Limb (tissue), 2 donors: ENCODE measurements at regions not wholly inside any gene's neighbourhood (a gene's known extent, or its start where the extent isn't known, plus 50 kb on each side); places are given as distances from the start of the nearest gene placed in this dataset.

Experiments
- DNase-seq, 2 donors: peaks; one replicate each; pipeline ENCODE4 v3.0.0-alpha.2; 2016; ENCODE audit errors: extremely low spot score in 2 of 2

GRCh38 chr7:153190452-153190851 lies 430.9 kb downstream of the ACTR3B start:
- DNase-seq: no peak

GRCh38 chr7:153190986-153191385 lies 431.4 kb downstream of the ACTR3B start:
- no peak for DNase-seq

DNA sequence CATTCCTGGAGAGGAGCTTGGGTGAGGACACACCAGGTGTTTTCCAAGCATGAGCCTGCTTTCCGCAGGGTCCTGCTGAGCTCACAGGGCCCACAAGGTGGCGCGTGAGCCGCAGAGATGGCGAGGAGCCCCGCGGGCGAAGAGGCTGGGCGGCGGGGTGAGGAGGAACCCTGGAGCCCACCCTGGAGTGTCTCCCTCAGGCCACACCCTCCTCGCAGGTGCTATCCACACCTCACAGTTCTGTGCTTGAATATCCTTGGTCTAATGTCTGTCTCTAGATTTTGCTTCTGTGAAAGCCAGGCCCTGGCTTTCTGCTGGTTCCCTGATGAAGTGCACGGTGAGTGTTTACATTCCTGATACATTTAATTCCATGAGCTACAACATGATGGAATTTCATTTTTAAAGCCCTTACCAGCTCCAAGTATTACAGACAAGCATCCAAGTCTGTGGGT lies 433.6 kb downstream of the ACTR3B start:
- peak; percentile 14 to 74 for DNase-seq

GRCh38 chr7:153217032-153217431 lies 457.5 kb downstream of the ACTR3B start:
- no peak for DNase-seq

DNA sequence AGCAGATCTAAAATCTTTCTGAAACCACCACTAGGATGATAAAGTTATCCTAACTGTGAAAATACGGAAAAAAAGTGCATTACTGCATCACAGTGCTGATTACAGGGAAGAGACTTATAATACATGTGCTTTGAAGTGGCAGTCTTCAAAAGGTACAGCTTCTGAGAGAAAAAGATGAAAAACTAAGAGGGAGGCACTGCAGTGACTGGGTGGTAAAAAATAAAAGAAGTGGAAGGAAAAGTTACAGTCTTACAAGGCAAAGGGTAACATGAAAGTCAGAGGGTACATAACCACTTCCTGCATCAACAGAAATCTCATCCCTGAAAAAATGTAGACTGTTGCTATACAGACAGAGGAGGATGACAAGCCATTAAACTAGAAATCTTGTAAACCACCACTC lies 465.3 kb downstream of the ACTR3B start:
- no peak for DNase-seq

- DNase-seq: peak in 1 of 2 donors; percentile 19
Measured at GRCh38 chr7:153245136-153245535, 485.6 kb downstream of the ACTR3B start.

GRCh38 chr7:153245809-153246208 lies 486.3 kb downstream of the ACTR3B start:
- peak; percentile 27 to 47 for DNase-seq

- DNase-seq: no peak
Measured at GRCh38 chr7:153247926-153248325, 488.4 kb downstream of the ACTR3B start.

DNA sequence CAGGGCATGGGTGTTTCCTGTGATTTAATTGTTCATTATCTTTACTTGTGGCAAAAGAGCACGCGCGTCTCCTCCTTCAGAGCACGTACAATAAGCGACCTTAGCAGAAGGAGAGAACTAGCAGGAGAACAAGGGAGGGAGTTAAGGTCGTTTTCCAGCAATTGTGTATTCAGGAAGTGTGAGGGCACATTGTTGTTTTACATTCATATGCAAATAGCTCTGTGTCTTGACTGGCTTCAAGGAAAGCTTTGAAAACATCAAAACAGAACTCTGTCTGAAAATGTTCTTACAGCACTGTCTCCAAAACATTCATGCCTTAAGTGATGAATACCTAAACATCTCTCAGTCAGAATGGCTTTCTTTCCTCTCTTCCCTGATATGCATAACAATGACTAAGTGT lies 499.1 kb downstream of the ACTR3B start:
- DNase-seq: no peak

- DNase-seq: no peak
Measured at GRCh38 chr7:153276394-153276793, 516.8 kb downstream of the ACTR3B start.

DNA sequence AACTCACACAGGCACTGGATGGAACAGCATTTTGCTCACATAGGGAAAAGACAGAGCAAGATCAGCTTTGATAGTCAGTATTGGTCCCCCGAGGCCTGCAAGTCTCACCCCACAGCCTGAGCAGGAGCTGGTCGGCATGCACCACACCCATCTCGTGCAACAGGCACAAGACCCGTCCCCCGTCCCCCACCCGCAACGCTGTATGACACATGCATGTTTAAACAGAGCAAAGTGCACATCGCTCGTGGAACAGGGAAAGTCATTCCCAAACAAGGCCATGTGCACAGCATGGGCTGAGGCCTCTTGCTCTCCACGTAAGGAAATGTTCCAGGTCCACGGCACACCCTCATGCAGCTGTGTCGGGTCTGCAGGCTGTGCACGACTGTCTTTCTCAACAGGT lies 527.2 kb downstream of the ACTR3B start:
- no peak for DNase-seq

DNA sequence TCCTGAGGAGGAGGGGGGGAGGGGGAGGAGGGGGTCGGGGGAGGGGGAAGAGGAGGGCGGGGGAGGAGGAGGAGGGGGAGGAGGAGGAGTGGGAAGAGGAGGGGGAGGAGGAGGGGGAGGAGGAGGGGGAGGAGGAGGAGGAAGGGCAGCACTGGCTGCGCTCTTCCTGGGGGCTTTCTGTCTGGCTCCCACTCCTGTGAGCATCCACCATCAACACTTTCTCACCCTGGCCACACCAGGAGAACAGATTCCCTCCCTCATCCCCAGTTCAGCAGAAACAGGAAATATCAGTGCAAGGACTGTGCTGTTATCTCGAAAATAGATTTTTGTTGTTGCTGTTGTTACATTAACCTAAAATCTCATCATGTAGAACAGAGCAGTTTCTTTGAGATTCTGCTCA lies 530.5 kb downstream of the ACTR3B start:
- no peak for DNase-seq

- DNase-seq: no peak
Measured at GRCh38 chr7:153297141-153297540, 537.6 kb downstream of the ACTR3B start.

DNA sequence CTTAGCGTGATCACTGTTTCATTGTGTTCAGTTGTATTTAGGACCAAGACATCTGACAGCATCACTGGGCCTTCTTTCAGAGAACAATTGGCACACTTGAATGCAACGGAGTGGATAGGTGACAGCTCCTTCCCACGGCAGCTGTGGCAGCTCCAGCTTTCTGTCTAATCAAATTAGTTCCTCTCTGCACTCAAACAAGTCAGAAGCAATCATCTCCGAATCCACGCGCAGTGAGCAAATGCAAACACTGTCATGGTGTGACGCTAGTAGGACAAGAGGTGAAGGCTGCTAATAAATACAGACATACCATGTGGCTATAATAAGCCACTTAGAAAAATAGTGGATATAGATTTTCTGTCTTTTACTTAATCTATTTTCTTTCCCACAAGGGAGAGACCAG lies 542.4 kb downstream of the ACTR3B start:
- DNase-seq: no peak

DNA sequence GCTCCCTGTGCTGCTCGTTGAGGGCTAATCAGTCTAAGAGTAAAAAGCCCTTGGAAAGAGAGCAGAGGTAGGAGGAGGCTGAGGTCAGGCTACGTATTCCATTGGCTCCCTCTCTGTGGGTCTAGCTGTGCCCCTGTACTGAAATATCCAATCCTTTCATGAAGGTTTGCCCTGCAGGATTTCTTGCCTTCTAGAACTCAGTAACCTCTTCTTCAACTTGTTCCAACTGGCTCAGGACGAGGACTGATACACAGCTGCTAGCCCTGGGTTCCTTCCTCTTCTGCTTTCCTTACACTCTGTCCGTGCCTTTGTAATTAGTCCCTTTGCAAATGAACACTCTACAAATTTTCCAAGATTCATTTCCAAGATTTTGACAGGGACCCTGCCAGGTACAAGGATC lies 560.5 kb downstream of the ACTR3B start:
- no peak for DNase-seq

- no peak for DNase-seq
Measured at GRCh38 chr7:153320681-153321080, 561.1 kb downstream of the ACTR3B start.

DNA sequence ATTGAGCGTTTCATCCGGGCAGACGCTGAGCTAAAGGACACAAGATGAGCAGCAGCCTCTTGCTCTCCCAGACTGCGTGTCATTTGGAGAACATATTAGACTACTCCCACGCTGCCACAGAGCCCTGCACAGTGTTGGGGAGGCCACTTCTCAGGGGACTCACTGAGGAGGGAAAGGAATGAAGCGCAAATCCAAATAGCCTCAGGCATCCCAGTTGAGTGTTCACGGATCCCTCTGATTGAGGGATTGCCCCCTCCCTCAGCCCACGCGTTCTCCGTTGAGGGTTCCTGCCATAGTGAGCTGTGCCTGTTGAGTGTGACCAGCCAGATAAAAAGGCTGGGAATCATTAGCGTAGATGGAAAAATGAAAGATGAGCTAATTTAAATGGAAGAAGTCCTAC lies 563.4 kb downstream of the ACTR3B start:
- no peak for DNase-seq

GRCh38 chr7:153324094-153324493 lies 564.5 kb downstream of the ACTR3B start:
- no peak for DNase-seq

DNA sequence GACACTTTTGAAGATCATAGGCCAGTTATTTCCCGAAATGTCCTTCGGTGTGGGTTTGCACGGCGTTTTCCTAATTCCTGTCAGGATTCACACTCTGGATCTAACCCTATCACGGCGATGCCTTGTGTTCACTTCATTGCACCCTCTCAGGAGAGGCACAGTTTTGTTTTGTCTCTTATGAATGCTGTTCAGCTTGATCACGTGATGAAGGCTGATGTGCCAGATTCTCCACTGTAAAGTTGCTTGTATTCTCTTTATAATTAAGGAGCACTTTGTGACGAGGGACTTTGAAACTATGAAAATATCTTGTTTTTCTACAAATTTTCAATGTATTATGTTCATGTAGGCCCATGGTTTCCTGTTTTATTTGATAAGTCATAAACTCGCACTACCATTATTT lies 568.1 kb downstream of the ACTR3B start:
- no peak for DNase-seq

GRCh38 chr7:153331427-153331826 lies 571.9 kb downstream of the ACTR3B start:
- DNase-seq: no peak

DNA sequence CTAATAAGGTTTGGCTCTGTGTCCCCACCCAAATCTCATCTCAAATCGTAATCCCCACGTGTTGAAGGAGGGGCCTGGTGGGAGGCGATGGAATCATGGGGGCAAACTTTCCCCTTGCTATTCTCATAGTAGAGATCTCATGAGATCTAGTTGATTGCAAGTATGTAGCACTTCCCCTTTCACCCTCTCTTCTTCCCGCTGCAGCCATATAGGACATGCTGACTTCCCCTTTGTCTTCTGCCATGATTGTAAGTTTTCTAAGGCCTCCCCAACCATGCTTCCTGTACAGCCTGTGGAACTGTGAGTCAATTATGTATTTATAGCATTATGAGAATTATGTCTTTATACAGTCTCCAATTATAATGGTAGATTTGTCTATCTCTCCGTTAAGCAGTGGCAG lies 594.5 kb downstream of the ACTR3B start:
- no peak for DNase-seq

GRCh38 chr7:153370092-153370491 lies 610.5 kb downstream of the ACTR3B start:
- no peak for DNase-seq

DNA sequence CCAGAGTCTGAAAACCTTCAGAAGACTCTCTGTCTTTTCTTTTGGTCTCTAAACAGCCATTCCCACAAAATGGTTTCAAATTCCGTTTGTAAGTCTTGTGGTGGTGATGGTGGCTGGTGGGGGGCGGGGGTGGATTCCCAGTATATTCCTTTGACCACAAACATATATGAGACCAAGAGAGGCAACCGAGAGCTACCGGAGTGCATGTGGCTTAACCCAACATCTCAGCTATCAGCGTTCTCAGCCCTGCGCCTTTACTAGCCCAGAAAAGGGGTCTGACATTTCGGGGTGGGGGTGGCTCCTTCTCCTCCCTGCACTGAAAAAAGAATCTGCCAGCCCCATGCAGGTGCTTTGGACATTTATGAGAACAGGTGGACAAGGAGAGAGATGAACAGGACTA lies 621.1 kb downstream of the ACTR3B start:
- no peak for DNase-seq

DNA sequence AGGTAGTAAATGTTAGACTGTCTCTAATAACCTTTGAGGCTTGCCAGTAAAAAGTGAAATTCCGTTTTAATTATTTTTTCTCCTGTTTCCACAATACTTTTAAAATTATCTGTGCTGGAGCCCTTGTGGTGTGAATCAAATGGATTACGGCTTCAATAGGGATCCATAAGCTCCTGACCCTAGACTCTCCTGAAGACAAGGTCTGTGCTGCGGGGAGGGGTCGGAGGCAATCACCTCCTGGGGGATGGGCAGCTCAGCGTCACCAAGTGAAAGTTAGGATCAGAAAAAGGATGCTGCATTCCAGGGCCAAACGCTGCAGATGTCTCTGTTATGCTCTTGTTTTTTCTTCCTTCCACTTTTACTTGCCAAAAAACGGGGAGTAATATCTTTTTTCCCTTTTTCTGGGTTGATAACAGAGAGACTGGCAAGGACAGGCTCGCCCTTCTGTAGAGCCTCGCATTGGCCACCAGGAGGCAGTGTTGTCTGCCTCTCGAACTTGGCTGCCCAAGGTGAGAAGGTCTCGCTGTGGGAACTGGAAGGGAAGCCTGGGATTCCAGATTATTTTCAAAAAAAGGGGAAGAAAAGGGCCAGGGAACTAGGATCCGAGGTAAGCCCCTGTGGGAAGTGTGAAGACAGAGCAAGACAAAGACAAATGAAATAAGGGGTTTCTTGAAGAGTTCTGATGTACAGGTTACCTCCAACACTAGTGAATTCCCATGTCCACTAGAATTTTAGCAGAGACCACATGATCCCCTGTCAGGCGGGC lies 621.9 kb downstream of the ACTR3B start:
- DNase-seq: peak; percentile 40 to 67
